Astrocyte of the cerebellum (primary cell): ENCODE measurements at regions not wholly inside any gene's neighbourhood (a gene's known extent, or its start where the extent isn't known, plus 50 kb on each side); places are given as distances from the start of the nearest gene placed in this dataset.
"Not testable (repeated sequence)": the region's sequence is repeated elsewhere in the genome, so short reads cannot be mapped to it uniquely, and the experiment has no call there.

Source experiments
- DNase-seq: peaks from one replicate; pipeline ENCODE4 v3.0.0-alpha.2; 2011; ENCODE audit warnings: low read depth
- H3K4me3 ChIP-seq: 2 replicates; pipeline ENCODE4 v1.5.1; 2011; ENCODE audit warnings: mild to moderate bottlenecking, low read depth, low read length, moderate library complexity
- in situ Hi-C: cut with HindIII; loops from 2 replicates; pipeline ENCODE4 v1.10.0; 2017; ENCODE audit warnings: low sequenced_read_pairs
- TF ChIP-seq, protein P1 (sequence below): IDR thresholded peaks from 2 replicates; pipeline ENCODE4 v1.5.1; 2012; ENCODE audit warnings: low read length, low read depth, moderate library complexity, mild to moderate bottlenecking; ENCODE audit errors: missing control alignments

DNA sequence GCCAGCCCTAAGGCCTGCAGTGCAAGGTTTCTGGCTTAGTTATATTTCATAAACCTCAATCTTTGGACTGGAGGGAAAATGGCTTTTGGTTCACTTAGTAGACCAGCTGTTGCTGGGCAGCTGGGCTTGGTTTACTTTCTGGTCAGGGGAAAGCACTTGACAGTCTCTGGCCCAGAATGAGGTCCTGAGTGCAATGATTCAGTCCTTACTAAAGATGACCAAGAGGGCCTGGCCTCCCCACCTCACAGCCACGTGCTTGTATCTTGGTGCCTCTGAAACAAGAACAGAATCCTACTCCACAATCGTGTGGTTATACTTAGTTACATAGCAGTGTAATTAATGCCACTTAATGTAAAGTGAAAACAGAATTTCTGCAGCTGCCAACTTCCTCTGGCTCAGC lies 325.5 kb upstream of the MEIS1 start:
- H3K4me3 ChIP-seq: no peak overlapping the region
- TF ChIP-seq, protein P1, sequence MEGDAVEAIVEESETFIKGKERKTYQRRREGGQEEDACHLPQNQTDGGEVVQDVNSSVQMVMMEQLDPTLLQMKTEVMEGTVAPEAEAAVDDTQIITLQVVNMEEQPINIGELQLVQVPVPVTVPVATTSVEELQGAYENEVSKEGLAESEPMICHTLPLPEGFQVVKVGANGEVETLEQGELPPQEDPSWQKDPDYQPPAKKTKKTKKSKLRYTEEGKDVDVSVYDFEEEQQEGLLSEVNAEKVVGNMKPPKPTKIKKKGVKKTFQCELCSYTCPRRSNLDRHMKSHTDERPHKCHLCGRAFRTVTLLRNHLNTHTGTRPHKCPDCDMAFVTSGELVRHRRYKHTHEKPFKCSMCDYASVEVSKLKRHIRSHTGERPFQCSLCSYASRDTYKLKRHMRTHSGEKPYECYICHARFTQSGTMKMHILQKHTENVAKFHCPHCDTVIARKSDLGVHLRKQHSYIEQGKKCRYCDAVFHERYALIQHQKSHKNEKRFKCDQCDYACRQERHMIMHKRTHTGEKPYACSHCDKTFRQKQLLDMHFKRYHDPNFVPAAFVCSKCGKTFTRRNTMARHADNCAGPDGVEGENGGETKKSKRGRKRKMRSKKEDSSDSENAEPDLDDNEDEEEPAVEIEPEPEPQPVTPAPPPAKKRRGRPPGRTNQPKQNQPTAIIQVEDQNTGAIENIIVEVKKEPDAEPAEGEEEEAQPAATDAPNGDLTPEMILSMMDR: no peak
- in situ Hi-C loops: no loop called here
- no peak for DNase-seq

- TF ChIP-seq, protein P1: no peak
- in situ Hi-C loops: no loop called here
- no peak overlapping the region for H3K4me3 ChIP-seq
- no peak for DNase-seq
Observed at GRCh38 chr2:66105066-66105753, 329.7 kb upstream of the MEIS1 start.

GRCh38 chr2:66103581-66103980 lies 331.3 kb upstream of the MEIS1 start:
- TF ChIP-seq, protein P1: no peak
- no peak overlapping the region for H3K4me3 ChIP-seq
- DNase-seq: no peak
- in situ Hi-C loops: no loop called here

DNA sequence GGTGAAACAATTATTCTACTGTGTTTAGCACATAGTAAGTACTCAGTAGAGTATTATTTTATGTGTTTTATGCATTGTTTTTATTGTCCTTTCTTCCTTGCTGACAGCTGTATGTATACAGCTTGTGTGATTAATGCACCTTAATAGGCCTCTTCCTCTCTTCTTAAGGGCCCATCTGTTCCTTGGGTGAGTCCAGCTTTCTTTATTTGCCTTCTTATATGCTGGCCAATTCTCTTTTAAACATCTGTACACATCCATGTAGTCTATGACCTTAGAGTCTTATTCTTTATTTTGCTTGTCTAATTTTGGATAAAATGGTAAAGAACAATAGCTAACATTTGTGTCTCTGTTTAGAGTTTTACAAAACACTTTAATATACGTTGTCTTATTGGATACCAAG lies 333.7 kb upstream of the MEIS1 start:
- in situ Hi-C loops: no loop called here
- TF ChIP-seq, protein P1: no peak
- no peak for DNase-seq
- H3K4me3 ChIP-seq: no peak overlapping the region

GRCh38 chr2:66095820-66096345 lies 339.0 kb upstream of the MEIS1 start:
- in situ Hi-C loops: no loop called here
- no peak for DNase-seq
- no peak overlapping the region for H3K4me3 ChIP-seq
- TF ChIP-seq, protein P1: no peak

DNA sequence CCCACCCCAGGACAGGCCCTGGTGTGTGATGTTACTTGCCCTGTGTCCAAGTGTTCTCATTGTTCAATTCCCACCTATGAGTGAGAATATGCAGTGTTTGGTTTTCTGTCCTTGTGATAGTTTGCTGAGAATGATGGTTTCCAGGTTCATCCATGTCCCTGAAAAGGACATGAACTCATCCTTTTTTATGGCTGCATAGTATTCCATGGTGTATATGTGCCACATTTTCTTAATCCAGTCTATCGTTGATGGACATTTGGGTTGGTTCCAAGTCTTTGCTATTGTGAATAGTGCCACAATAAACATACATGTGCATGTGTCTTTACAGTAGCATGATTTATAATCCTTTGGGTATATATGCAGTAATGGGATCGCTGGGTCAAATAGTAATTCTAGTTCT lies 340.2 kb upstream of the MEIS1 start:
- H3K4me3 ChIP-seq, in situ Hi-C loops, DNase-seq: not testable (repeated sequence)

GRCh38 chr2:66093371-66093770 lies 341.6 kb upstream of the MEIS1 start:
- TF ChIP-seq, protein P1: no peak
- no peak overlapping the region for H3K4me3 ChIP-seq
- no peak for DNase-seq
- in situ Hi-C loops: no loop called here
